Tibial nerve (tissue), 3 donors: ENCODE measurements at regions not wholly inside any gene's neighbourhood (a gene's known extent, or its start where the extent isn't known, plus 50 kb on each side); places are given as distances from the start of the nearest gene placed in this dataset.

Experiments used
- CTCF ChIP-seq, 5 experiments: fragments of 200-600 bp in 3 of 5; fragments of 450-650 bp in 2 of 5; sonication (generic) in 3 of 5; IDR thresholded peaks; one replicate each; pipeline ENCODE4 v1.5.1; 2016 to 2019; ENCODE audit warnings: antibody characterized with exemption in 5 of 5, mild to moderate bottlenecking in 3 of 5, moderate library complexity in 2 of 5
- POLR2A ChIP-seq, 2 donors: fragments of 450-650 bp; IDR thresholded peaks; one replicate each; pipeline ENCODE4 v1.6.1; 2017; ENCODE audit warnings: antibody characterized with exemption in 2 of 2, mild to moderate bottlenecking in 2 of 2, moderate library complexity in 2 of 2

- TF ChIP-seq CTCF (IDR thresholded peaks at IDR 0.05) (no peak), POLR2A (IDR thresholded peaks at IDR 0.05) (no peak)
These were observed 197.1 kb downstream of the AJAP1 start for GRCh38 chr1:4851385-4852065.
